H1 (cell line): ENCODE measurements at regions not wholly inside any gene's neighbourhood (a gene's known extent, or its start where the extent isn't known, plus 50 kb on each side); places are given as distances from the start of the nearest gene placed in this dataset.

Source experiments
- CTCF ChIA-PET: fragments of 300-600 bp; sonication (Branson Sonifier 250); formaldehyde crosslinking; loops from one replicate; lab custom pipeline; 2021; ENCODE audit not compliant: partially characterized antibody; lab: Charles Lee
- POLR2A ChIA-PET: fragments of 300-600 bp; sonication (Branson Sonifier 250); formaldehyde crosslinking; loops from one replicate; lab custom pipeline; 2021; ENCODE audit warnings: inconsistent platforms; ENCODE audit not compliant: partially characterized antibody; lab: Charles Lee
- DNase-seq, 2 experiments: peaks; one replicate each; pipeline versions ENCODE4 v3.0.0 to v3.0.0-alpha.2; 2010 to 2022; ENCODE audit warnings: low spot score in 2 of 2, low read depth in 1 of 2, mixed read lengths in 1 of 2
- FAIRE-seq: peaks from 2 replicates; lab custom pipeline; 2011; peaks lifted over from hg19 to GRCh38; lab: Jason Lieb, UNC
- H2AFZ ChIP-seq: 2 replicates; pipeline ENCODE4 v1.8.1; 2012; ENCODE audit warnings: low read length, inconsistent platforms
- H2AK5ac ChIP-seq: 2 replicates; pipeline ENCODE4 v1.6.1; 2013; ENCODE audit warnings: low read depth, low read length
- H2BK120ac ChIP-seq: replicated peaks from 2 replicates; pipeline ENCODE3; 2013; ENCODE audit warnings: low read depth, low read length, inconsistent platforms
- H2BK12ac ChIP-seq: 2 replicates; pipeline ENCODE4 v1.6.1; 2013; ENCODE audit warnings: low read depth, low read length
- H2BK15ac ChIP-seq: 2 replicates; pipeline ENCODE4 v1.6.1; 2013; ENCODE audit warnings: low read length
- H2BK20ac ChIP-seq: 2 replicates; pipeline ENCODE4 v1.6.1; 2013; ENCODE audit warnings: low read length
- H2BK5ac ChIP-seq: 2 replicates; pipeline ENCODE4 v1.6.1; 2013; ENCODE audit warnings: low read depth, low read length
- H3K14ac ChIP-seq: 2 replicates; pipeline ENCODE4 v1.6.1; 2013; ENCODE audit warnings: inconsistent platforms; ENCODE audit not compliant: insufficient read length
- H3K18ac ChIP-seq: 2 replicates; pipeline ENCODE4 v1.6.1; 2013; ENCODE audit warnings: low read length; ENCODE audit errors: extremely low read depth
- H3K23ac ChIP-seq: 2 replicates; pipeline ENCODE4 v1.6.1; 2013; ENCODE audit warnings: inconsistent platforms; ENCODE audit not compliant: insufficient read length
- H3K23me2 ChIP-seq: 2 replicates; pipeline ENCODE4 v1.6.1; 2013; ENCODE audit warnings: low read depth, low read length
- H3K27ac ChIP-seq: 2 replicates; pipeline ENCODE4 v1.6.1; 2011; ENCODE audit warnings: low read depth, low read length, inconsistent platforms
- H3K27me3 ChIP-seq, 4 experiments: replicated peaks in 1 of 4; 1 replicate in 1 of 4; 2 replicates in 3 of 4; pipeline versions ENCODE4 v1.6.1 to v1.8.1; 2011 to 2013; ENCODE audit warnings: low read length in 3 of 4, mild to moderate bottlenecking in 3 of 4, inconsistent platforms in 2 of 4, mixed read lengths in 2 of 4, moderate library complexity in 1 of 4; ENCODE audit not compliant: control insufficient read depth in 3 of 4, insufficient read depth in 3 of 4; ENCODE audit errors: extremely low read depth in 1 of 4
- H3K36me3 ChIP-seq, 4 experiments: 2 replicates each; pipeline versions ENCODE4 v1.6.1 to v1.8.1; 2011 to 2013; ENCODE audit warnings: mild to moderate bottlenecking in 4 of 4, low read length in 3 of 4, moderate library complexity in 2 of 4, control low read depth in 1 of 4, inconsistent platforms in 1 of 4; ENCODE audit not compliant: insufficient read depth in 4 of 4, control insufficient read depth in 2 of 4
- H3K4ac ChIP-seq: replicated peaks from 2 replicates; pipeline ENCODE3; 2013; ENCODE audit warnings: low read length, low read depth, mixed read lengths, inconsistent platforms; ENCODE audit not compliant: insufficient read length
- H3K4me1 ChIP-seq, 4 experiments: replicated peaks in 1 of 4; 1 replicate in 1 of 4; 2 replicates in 3 of 4; pipeline versions ENCODE4 v1.6.1 to v1.8.1; 2011 to 2013; ENCODE audit warnings: low read length in 3 of 4, inconsistent platforms in 2 of 4, mixed read lengths in 1 of 4; ENCODE audit not compliant: insufficient read depth in 4 of 4, control insufficient read depth in 3 of 4
- H3K4me2 ChIP-seq, 2 experiments: 2 replicates each; pipeline versions ENCODE4 v1.6.1 to v1.8.1; 2011 to 2013; ENCODE audit warnings: low read depth in 2 of 2, low read length in 2 of 2, control low read depth in 1 of 2, inconsistent platforms in 1 of 2, mild to moderate bottlenecking in 1 of 2; ENCODE audit not compliant: insufficient read depth in 1 of 2
- H3K4me3 ChIP-seq, 4 experiments: fragments of 200-600, 300-600 bp in 1 of 4; sonication (generic), shearing (Covaris generic), sonication (Bioruptor Twin) in 1 of 4; 2 replicates each; pipeline versions ENCODE4 v1.5.1 to v1.8.1; 2011 to 2016; ENCODE audit warnings: low read length in 4 of 4, low read depth in 3 of 4, control low read depth in 2 of 4, inconsistent platforms in 2 of 4, mild to moderate bottlenecking in 2 of 4, mixed read lengths in 1 of 4, moderate library complexity in 1 of 4; ENCODE audit not compliant: insufficient read depth in 2 of 4; ENCODE audit errors: extremely low read depth in 1 of 4
- H3K56ac ChIP-seq: replicated peaks from 2 replicates; pipeline ENCODE3; 2013; ENCODE audit warnings: low read depth, mild to moderate bottlenecking, mixed read lengths, low read length, inconsistent platforms; ENCODE audit not compliant: insufficient read length
- H3K79me1 ChIP-seq: 2 replicates; pipeline ENCODE4 v1.6.1; 2013; ENCODE audit warnings: low read depth, low read length, control low read depth
- H3K79me2 ChIP-seq, 2 experiments: 2 replicates each; pipeline versions ENCODE4 v1.6.1 to v1.8.1; 2012 to 2013; ENCODE audit warnings: low read length in 2 of 2, mild to moderate bottlenecking in 2 of 2, inconsistent platforms in 1 of 2; ENCODE audit not compliant: insufficient read depth in 2 of 2, control insufficient read depth in 1 of 2
- H3K9ac ChIP-seq, 4 experiments: replicated peaks in 1 of 4; 1 replicate in 1 of 4; 2 replicates in 3 of 4; pipeline versions ENCODE4 v1.6.1 to v1.8.1; 2011 to 2013; ENCODE audit warnings: low read depth in 3 of 4, low read length in 3 of 4, control low read depth in 2 of 4, mild to moderate bottlenecking in 2 of 4, moderate library complexity in 2 of 4, inconsistent platforms in 1 of 4; ENCODE audit errors: extremely low read depth in 1 of 4
- H3K9me3 ChIP-seq, 2 experiments: 2 replicates each; pipeline versions ENCODE4 v1.6.1 to v1.8.1; 2012 to 2013; ENCODE audit warnings: mild to moderate bottlenecking in 2 of 2, moderate library complexity in 2 of 2, control low read depth in 1 of 2, inconsistent platforms in 1 of 2, low read depth in 1 of 2, low read length in 1 of 2, mixed read lengths in 1 of 2; ENCODE audit not compliant: insufficient read depth in 2 of 2
- H4K20me1 ChIP-seq, 2 experiments: replicated peaks in 1 of 2; 2 replicates each; pipeline versions ENCODE3 to v1.8.1; 2011 to 2013; ENCODE audit warnings: inconsistent platforms in 2 of 2, low read length in 2 of 2, mild to moderate bottlenecking in 1 of 2; ENCODE audit not compliant: insufficient read depth in 2 of 2, control insufficient read depth in 1 of 2
- H4K5ac ChIP-seq: 2 replicates; pipeline ENCODE4 v1.6.1; 2013; ENCODE audit warnings: low read length, low read depth, mixed read lengths, inconsistent platforms; ENCODE audit not compliant: insufficient read length
- H4K8ac ChIP-seq: 2 replicates; pipeline ENCODE4 v1.8.0; 2013; ENCODE audit warnings: mild to moderate bottlenecking, moderate library complexity, low read length, inconsistent platforms; ENCODE audit not compliant: insufficient read depth; ENCODE audit errors: extremely low read depth
- H4K91ac ChIP-seq: replicated peaks from 2 replicates; pipeline ENCODE3; 2013; ENCODE audit warnings: low read length, mixed read lengths, inconsistent platforms; ENCODE audit not compliant: insufficient read length
- BRCA1 ChIP-seq: IDR thresholded peaks from 2 replicates; pipeline ENCODE4 v1.6.1; 2012; ENCODE audit warnings: low read depth, low read length, improper control_type of control experiment
- CBX8 ChIP-seq: fragments of 300-800, 300-1000 bp; sonication (generic); IDR thresholded peaks from 2 replicates; pipeline ENCODE4 v1.7.1; 2016; ENCODE audit warnings: low read depth, low read length, borderline replicate concordance
- CHD1 ChIP-seq: IDR thresholded peaks from 2 replicates; pipeline ENCODE4 v1.6.1; 2012; ENCODE audit warnings: low read depth, low read length, improper control_type of control experiment
- EZH2 ChIP-seq: fragments of 200-600 bp; sonication (generic); IDR thresholded peaks from 2 replicates; pipeline ENCODE4 v1.7.1; 2012; ENCODE audit warnings: low read depth, mild to moderate bottlenecking, moderate library complexity, low read length, inconsistent platforms; ENCODE audit not compliant: severe bottlenecking
- HDAC6 ChIP-seq: IDR thresholded peaks from one replicate; pipeline ENCODE4 v1.7.1; 2012; ENCODE audit warnings: low read depth, mild to moderate bottlenecking, inconsistent platforms, low read length, moderate library complexity
- MAFK ChIP-seq: IDR thresholded peaks from 2 replicates; pipeline ENCODE4 v1.6.1; 2012; ENCODE audit warnings: low read depth, mild to moderate bottlenecking, improper control_type of control experiment, low read length
- NRF1 ChIP-seq: IDR thresholded peaks from 2 replicates; pipeline ENCODE4 v1.6.1; 2011; ENCODE audit warnings: mild to moderate bottlenecking, low read depth, low read length, improper control_type of control experiment
- SIRT6 ChIP-seq: IDR thresholded peaks from one replicate; pipeline ENCODE4 v1.7.1; 2012; ENCODE audit warnings: low read length, inconsistent platforms
- SRF ChIP-seq: IDR thresholded peaks from 2 replicates; pipeline ENCODE4 v1.6.1; 2011; ENCODE audit warnings: mild to moderate bottlenecking, low read depth, low read length, moderate library complexity
- TAF1 ChIP-seq: IDR thresholded peaks from 2 replicates; pipeline ENCODE4 v1.6.1; 2011; ENCODE audit warnings: mild to moderate bottlenecking, low read depth, low read length
- WGBS, 2 experiments: shearing (Covaris generic) in 1 of 2; methylation state at CpG; one replicate each; pipeline versions ENCODE4 v1.1.6 to v1.1.7; 2013 to 2015; ENCODE audit warnings: low lambda C conversion rate in 2 of 2, mixed read lengths in 2 of 2, inconsistent platforms in 1 of 2, low coverage in 1 of 2, missing lambda C conversion rate in 1 of 2; ENCODE audit not compliant: insufficient replicate concordance in 2 of 2, insufficient coverage in 1 of 2, insufficient read length in 1 of 2; ENCODE audit errors: extremely low coverage in 1 of 2, missing lambda C conversion rate in 1 of 2; 5-methylcytosine and 5-hydroxymethylcytosine counted together
- TF ChIP-seq, protein P1 (sequence below): IDR thresholded peaks from 2 replicates; pipeline ENCODE4 v1.6.1; 2011; ENCODE audit warnings: low read length, improper control_type of control experiment

DNA sequence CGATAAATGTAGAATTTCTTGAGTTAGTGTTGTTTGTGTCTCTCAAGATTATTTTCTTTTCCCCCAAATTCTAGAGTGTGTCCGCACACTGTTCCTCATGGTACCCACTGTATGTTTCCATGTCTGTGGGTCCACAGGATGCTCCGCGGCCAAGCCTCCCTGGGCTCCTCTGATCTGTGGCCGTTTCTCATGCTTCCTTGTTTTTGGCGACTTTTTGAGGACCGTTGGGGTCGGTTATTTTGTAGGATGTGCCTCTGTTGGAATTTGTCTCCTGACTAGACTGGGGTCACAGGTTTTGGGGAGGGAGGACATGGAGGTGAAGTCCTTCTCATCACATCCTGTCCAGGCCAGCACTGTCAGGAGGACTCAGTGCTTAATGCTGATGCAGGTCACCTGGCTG lies 140.0 kb downstream of the LAT start:
- no peak overlapping the region for H3K23ac ChIP-seq
- H3K36me3 ChIP-seq, result no peaks in the 10 kb centered on the region
- no peak overlapping the region for H2AFZ ChIP-seq
- H3K23me2 ChIP-seq, result no peaks in the 10 kb centered on the region
- FAIRE-seq, result no peak
- no peaks in the 10 kb centered on the region for H3K9me3 ChIP-seq
- no peak overlapping the region for H2BK120ac ChIP-seq
- H4K20me1 ChIP-seq, result no peaks in the 10 kb centered on the region
- no peak overlapping the region for H3K9ac ChIP-seq
- 91% methylated on average over 8 of the region's 8 CpGs; no CpG with 5 or more reads in 1 of the 2 experiments for WGBS, 2 experiments
- no peak for DNase-seq
- no peak overlapping the region for H2BK5ac ChIP-seq
- no peak overlapping the region for H3K27ac ChIP-seq
- H3K4ac ChIP-seq, result no peak overlapping the region
- no peaks in the 10 kb centered on the region for H3K79me1 ChIP-seq
- H4K8ac ChIP-seq, result no peak overlapping the region
- H3K27me3 ChIP-seq, result peaks cover 3 to 34% (median 24%) of the 10 kb centered on the region in 4 experiments
- ChIA-PET POLR2A (no interaction called here), CTCF (no interaction called here)
- H3K4me1 ChIP-seq, result peaks cover 0 to 4% (median 1%) of the 10 kb centered on the region in 4 experiments; a peak in 1 of 7 replicates
- H3K56ac ChIP-seq, result no peak overlapping the region
- H2BK12ac ChIP-seq, result no peak overlapping the region
- H3K4me2 ChIP-seq, result no peak overlapping the region
- no peaks in the 10 kb centered on the region for H3K79me2 ChIP-seq
- no peak overlapping the region for H3K18ac ChIP-seq
- H3K4me3 ChIP-seq, result no peak overlapping the region
- no peak overlapping the region for H3K14ac ChIP-seq
- no peak overlapping the region for H4K5ac ChIP-seq
- H2BK20ac ChIP-seq, result no peak overlapping the region
- H2AK5ac ChIP-seq, result no peak overlapping the region
- no peak overlapping the region for H4K91ac ChIP-seq
- H2BK15ac ChIP-seq, result no peak overlapping the region
- no peak for TF ChIP-seq EZH2
- TF ChIP-seq BRCA1, result no peak
- no peak for TF ChIP-seq MAFK
- TF ChIP-seq CBX8, result no peak
- TF ChIP-seq, protein P1, sequence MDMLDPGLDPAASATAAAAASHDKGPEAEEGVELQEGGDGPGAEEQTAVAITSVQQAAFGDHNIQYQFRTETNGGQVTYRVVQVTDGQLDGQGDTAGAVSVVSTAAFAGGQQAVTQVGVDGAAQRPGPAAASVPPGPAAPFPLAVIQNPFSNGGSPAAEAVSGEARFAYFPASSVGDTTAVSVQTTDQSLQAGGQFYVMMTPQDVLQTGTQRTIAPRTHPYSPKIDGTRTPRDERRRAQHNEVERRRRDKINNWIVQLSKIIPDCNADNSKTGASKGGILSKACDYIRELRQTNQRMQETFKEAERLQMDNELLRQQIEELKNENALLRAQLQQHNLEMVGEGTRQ, result no peak
- no peak for TF ChIP-seq SRF
- TF ChIP-seq TAF1, result no peak
- TF ChIP-seq HDAC6, result no peak
- no peak for TF ChIP-seq CHD1
- TF ChIP-seq SIRT6, result no peak
- no peak for TF ChIP-seq NRF1
